Ascending aorta (tissue), 2 donors: ENCODE measurements at regions not wholly inside any gene's neighbourhood (a gene's known extent, or its start where the extent isn't known, plus 50 kb on each side); places are given as distances from the start of the nearest gene placed in this dataset.

Experiments
- DNase-seq, 2 donors: peaks; one replicate each; pipeline ENCODE4 v3.0.0-alpha.2; 2019; ENCODE audit warnings: low spot score in 2 of 2
- H3K27ac ChIP-seq, 2 donors: fragments of 200-600 bp; sonication (generic); one replicate each; pipeline ENCODE4 v1.5.1; 2016 to 2017; ENCODE audit warnings: mild to moderate bottlenecking in 1 of 2
- H3K27me3 ChIP-seq: fragments of 200-600 bp; sonication (generic); one replicate; pipeline ENCODE4 v1.5.1; 2017
- H3K36me3 ChIP-seq, 2 donors: fragments of 200-600 bp; sonication (generic); one replicate each; pipeline ENCODE4 v1.5.1; 2016
- H3K4me1 ChIP-seq, 2 donors: fragments of 200-600 bp; sonication (generic); one replicate each; pipeline ENCODE4 v1.5.1; 2016 to 2017; ENCODE audit warnings: mild to moderate bottlenecking in 1 of 2
- H3K4me3 ChIP-seq, 2 donors: fragments of 200-600 bp; sonication (generic); one replicate each; pipeline ENCODE4 v1.5.1; 2016 to 2017; ENCODE audit warnings: mild to moderate bottlenecking in 1 of 2
- H3K9me3 ChIP-seq, 2 donors: fragments of 200-600 bp; sonication (generic); one replicate each; pipeline ENCODE4 v1.5.1; 2016
- intact Hi-C: fragments of 100-400 bp; cut with DNase I; formaldehyde crosslinking; loops from one replicate; pipeline ENCODE4 v1.15.1; 2023
- TF ChIP-seq, protein P1 (sequence below), 3 experiments: fragments of 200-600 bp in 2 of 3; fragments of 450-650 bp in 1 of 3; sonication (generic) in 2 of 3; IDR thresholded peaks; one replicate each; pipeline ENCODE4 v1.5.1; 2016 to 2019; ENCODE audit warnings: antibody characterized with exemption in 3 of 3, mild to moderate bottlenecking in 1 of 3, moderate library complexity in 1 of 3

- Histone ChIP-seq H3K4me3 (no peak overlapping the region), H3K36me3 (no peaks in the 10 kb centered on the region), H3K9me3 (no peaks in the 10 kb centered on the region), H3K27me3 (no peaks in the 10 kb centered on the region), H3K4me1 (no peaks in the 10 kb centered on the region), H3K27ac (no peak overlapping the region)
- TF ChIP-seq, protein P1, sequence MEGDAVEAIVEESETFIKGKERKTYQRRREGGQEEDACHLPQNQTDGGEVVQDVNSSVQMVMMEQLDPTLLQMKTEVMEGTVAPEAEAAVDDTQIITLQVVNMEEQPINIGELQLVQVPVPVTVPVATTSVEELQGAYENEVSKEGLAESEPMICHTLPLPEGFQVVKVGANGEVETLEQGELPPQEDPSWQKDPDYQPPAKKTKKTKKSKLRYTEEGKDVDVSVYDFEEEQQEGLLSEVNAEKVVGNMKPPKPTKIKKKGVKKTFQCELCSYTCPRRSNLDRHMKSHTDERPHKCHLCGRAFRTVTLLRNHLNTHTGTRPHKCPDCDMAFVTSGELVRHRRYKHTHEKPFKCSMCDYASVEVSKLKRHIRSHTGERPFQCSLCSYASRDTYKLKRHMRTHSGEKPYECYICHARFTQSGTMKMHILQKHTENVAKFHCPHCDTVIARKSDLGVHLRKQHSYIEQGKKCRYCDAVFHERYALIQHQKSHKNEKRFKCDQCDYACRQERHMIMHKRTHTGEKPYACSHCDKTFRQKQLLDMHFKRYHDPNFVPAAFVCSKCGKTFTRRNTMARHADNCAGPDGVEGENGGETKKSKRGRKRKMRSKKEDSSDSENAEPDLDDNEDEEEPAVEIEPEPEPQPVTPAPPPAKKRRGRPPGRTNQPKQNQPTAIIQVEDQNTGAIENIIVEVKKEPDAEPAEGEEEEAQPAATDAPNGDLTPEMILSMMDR (IDR thresholded peaks at IDR 0.05): no peak
- intact Hi-C loops: no loop called here
- no peak for DNase-seq
These were observed 447.7 kb upstream of the MAF start for GRCh38 chr16:80048250-80048649.

DNA sequence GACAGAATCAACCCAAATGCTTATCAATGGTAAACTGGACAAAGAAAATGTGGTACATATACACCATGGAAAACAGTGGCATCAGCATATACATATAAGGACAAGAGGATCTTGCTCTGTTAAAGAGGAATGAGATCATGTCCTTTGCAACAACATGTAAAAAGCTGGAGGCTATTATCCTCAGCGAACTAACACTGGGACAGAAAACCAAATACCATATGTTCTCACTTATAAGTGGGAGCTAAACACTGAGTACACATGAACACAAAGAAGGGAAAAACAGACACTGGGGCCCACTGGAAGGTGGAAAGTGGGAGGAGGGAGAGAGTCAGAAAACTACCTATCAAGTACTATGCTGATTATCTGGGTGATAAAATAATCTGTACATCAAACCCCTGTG lies 447.3 kb upstream of the MAF start:
- H3K27ac ChIP-seq: no peak overlapping the region
- no peaks in the 10 kb centered on the region for H3K4me1 ChIP-seq
- no peak overlapping the region for H3K4me3 ChIP-seq
- intact Hi-C loops: no loop called here
- TF ChIP-seq, protein P1 (IDR thresholded peaks at IDR 0.05): no peak
- H3K36me3 ChIP-seq: no peaks in the 10 kb centered on the region
- no peak for DNase-seq
- H3K9me3 ChIP-seq: no peaks in the 10 kb centered on the region
- no peaks in the 10 kb centered on the region for H3K27me3 ChIP-seq

GRCh38 chr16:80046848-80047247 lies 446.3 kb upstream of the MAF start:
- Histone ChIP-seq H3K36me3 (no peaks in the 10 kb centered on the region), H3K27ac (no peak overlapping the region), H3K27me3 (no peaks in the 10 kb centered on the region), H3K9me3 (no peaks in the 10 kb centered on the region), H3K4me3 (no peak overlapping the region), H3K4me1 (no peaks in the 10 kb centered on the region)
- TF ChIP-seq, protein P1 (IDR thresholded peaks at IDR 0.05): no peak
- DNase-seq: no peak
- intact Hi-C loops: no loop called here

DNA sequence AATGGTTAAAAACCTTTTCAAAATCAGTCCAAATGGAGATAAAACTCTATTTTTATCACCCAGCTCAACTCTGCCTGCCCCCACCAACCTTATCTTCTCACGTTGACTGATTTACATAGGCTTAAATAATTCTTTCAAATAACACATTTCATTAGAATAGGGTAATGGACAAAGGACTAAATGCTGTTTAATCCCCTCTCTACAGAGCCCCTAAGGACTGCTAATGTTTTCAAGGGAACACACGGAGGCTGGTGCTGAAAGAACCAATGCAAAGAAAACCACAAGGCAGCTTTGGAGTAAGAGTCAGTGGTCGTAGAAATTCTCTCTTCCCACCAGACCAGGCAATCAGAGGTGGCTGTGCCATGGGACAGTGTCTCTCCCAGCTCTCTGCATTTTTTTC lies 445.7 kb upstream of the MAF start:
- DNase-seq: no peak
- H3K4me3 ChIP-seq: no peak overlapping the region
- no peaks in the 10 kb centered on the region for H3K36me3 ChIP-seq
- H3K4me1 ChIP-seq: no peaks in the 10 kb centered on the region
- no peaks in the 10 kb centered on the region for H3K27me3 ChIP-seq
- intact Hi-C loops: no loop called here
- TF ChIP-seq, protein P1 (IDR thresholded peaks at IDR 0.05): no peak
- no peak overlapping the region for H3K27ac ChIP-seq
- H3K9me3 ChIP-seq: no peaks in the 10 kb centered on the region

- H3K36me3 ChIP-seq: no peaks in the 10 kb centered on the region
- no peaks in the 10 kb centered on the region for H3K9me3 ChIP-seq
- DNase-seq: no peak
- no peaks in the 10 kb centered on the region for H3K4me1 ChIP-seq
- no peak overlapping the region for H3K4me3 ChIP-seq
- intact Hi-C loops: no loop called here
- TF ChIP-seq, protein P1 (IDR thresholded peaks at IDR 0.05): no peak
- H3K27ac ChIP-seq: no peak overlapping the region
- H3K27me3 ChIP-seq: no peaks in the 10 kb centered on the region
These were observed 445.3 kb upstream of the MAF start for GRCh38 chr16:80045861-80046260.

GRCh38 chr16:80041410-80041809 lies 440.9 kb upstream of the MAF start:
- intact Hi-C loops: no loop called here

More at GRCh38 chr16:80041410-80041809, 440.9 kb upstream of the MAF start:
- Histone ChIP-seq H3K27me3 (no peaks in the 10 kb centered on the region), H3K4me1 (no peaks in the 10 kb centered on the region), H3K27ac (no peak overlapping the region), H3K9me3 (no peaks in the 10 kb centered on the region), H3K36me3 (no peaks in the 10 kb centered on the region), H3K4me3 (no peak overlapping the region)
- TF ChIP-seq, protein P1 (IDR thresholded peaks at IDR 0.05): no peak
- no peak for DNase-seq
